Sciatic nerve (tissue), 2 donors: ENCODE measurements at regions not wholly inside any gene's neighbourhood (a gene's known extent, or its start where the extent isn't known, plus 50 kb on each side); places are given as distances from the start of the nearest gene placed in this dataset.

Source experiments
- ATAC-seq: fragments of 200-7000 bp; cut with Tn5 transposase; one replicate; pipeline ENCODE4 v1.9.1; 2020; ENCODE audit warnings: mild to moderate bottlenecking, moderate library complexity
- DNase-seq: peaks from one replicate; pipeline ENCODE4 v3.0.0-alpha.2; 2020; ENCODE audit warnings: low spot score
- intact Hi-C: fragments of 100-400 bp; cut with DNase I; formaldehyde crosslinking; loops from one replicate; pipeline ENCODE4 v1.14.2; 2022
- donor health status: DM: no; HTN: no; CAD: no.
- donor health status: DM: no; HTN: no; CAD: no.

GRCh38 chr20:61157301-61157700, 94.8 kb upstream of the CDH4 start:
- ATAC-seq (no peak), DNase-seq (no peak)
- intact Hi-C loops, result no loop called here

GRCh38 chr20:61159957-61160686, 91.9 kb upstream of the CDH4 start:
- intact Hi-C loops, result no loop called here
- no peak for DNase-seq
- no peak for ATAC-seq

- intact Hi-C loops, result no loop called here
- ATAC-seq, result no peak
- DNase-seq, result no peak
Observed at GRCh38 chr20:61161726-61162390, 90.2 kb upstream of the CDH4 start.

- intact Hi-C loops, result no loop called here
- no peak for ATAC-seq
- no peak for DNase-seq
Observed at GRCh38 chr20:61162451-61162850, 89.6 kb upstream of the CDH4 start.

GRCh38 chr20:61163031-61163430, 89.0 kb upstream of the CDH4 start:
- DNase-seq (no peak), ATAC-seq (no peak)
- intact Hi-C loops, result no loop called here

- no peak for ATAC-seq
- no peak for DNase-seq
- intact Hi-C loops, result no loop called here
Observed at GRCh38 chr20:61166324-61166723, 85.7 kb upstream of the CDH4 start.

GRCh38 chr20:61168605-61169004, 83.5 kb upstream of the CDH4 start:
- no peak for DNase-seq
- intact Hi-C loops, result no loop called here
- ATAC-seq, result no peak

- intact Hi-C loops, result no loop called here
- ATAC-seq, result no peak
Observed at GRCh38 chr20:61169874-61170273, 82.2 kb upstream of the CDH4 start.

GRCh38 chr20:61170496-61171320, 81.4 kb upstream of the CDH4 start:
- ATAC-seq (no peak), DNase-seq (no peak)
- intact Hi-C loops, result no loop called here

More at GRCh38 chr20:61169874-61170273, 82.2 kb upstream of the CDH4 start:
- no peak for DNase-seq

GRCh38 chr20:61173267-61173666, 78.8 kb upstream of the CDH4 start:
- intact Hi-C loops, result no loop called here
- DNase-seq (no peak), ATAC-seq (no peak)

- ATAC-seq (no peak), DNase-seq (no peak)
- intact Hi-C loops, result no loop called here
Observed at GRCh38 chr20:61173961-61174725, 77.9 kb upstream of the CDH4 start.

GRCh38 chr20:61176874-61177273, 75.2 kb upstream of the CDH4 start:
- intact Hi-C loops, result no loop called here
- no peak for DNase-seq
- ATAC-seq, result no peak

- DNase-seq, result no peak
- no peak for ATAC-seq
- intact Hi-C loops, result no loop called here
Observed at GRCh38 chr20:61178551-61179071, 73.5 kb upstream of the CDH4 start.

GRCh38 chr20:61184194-61184593, 67.9 kb upstream of the CDH4 start:
- intact Hi-C loops, result no loop called here
- DNase-seq, result no peak
- ATAC-seq, result no peak

- DNase-seq (no peak), ATAC-seq (no peak)
- intact Hi-C loops, result no loop called here
Observed at GRCh38 chr20:61185181-61185580, 66.9 kb upstream of the CDH4 start.

- intact Hi-C loops, result no loop called here
- no peak for ATAC-seq
- DNase-seq, result no peak
Observed at GRCh38 chr20:61185841-61186601, 66.0 kb upstream of the CDH4 start.

- no peak for ATAC-seq
- DNase-seq, result no peak
- intact Hi-C loops, result no loop called here
Observed at GRCh38 chr20:61186771-61187472, 65.1 kb upstream of the CDH4 start.

GRCh38 chr20:61189534-61189933, 62.5 kb upstream of the CDH4 start:
- intact Hi-C loops, result no loop called here
- no peak for ATAC-seq
- no peak for DNase-seq
